Choroid plexus epithelial cell (primary cell): ENCODE measurements at regions not wholly inside any gene's neighbourhood (a gene's known extent, or its start where the extent isn't known, plus 50 kb on each side); places are given as distances from the start of the nearest gene placed in this dataset.
A peak's percentile ranks its signal among the peaks of the same experiment; 100 is the strongest.

Experiments used
- DNase-seq: peaks from one replicate; pipeline ENCODE4 v3.0.0-alpha.2; 2010; ENCODE audit warnings: low read depth
- H3K4me3 ChIP-seq: 2 replicates; pipeline ENCODE4 v1.5.1; 2011; ENCODE audit warnings: low read depth, mild to moderate bottlenecking, control low read depth, low read length, moderate library complexity
- CTCF ChIP-seq: conservative IDR thresholded peaks from 2 replicates; pipeline ENCODE4 v1.5.1; 2011; ENCODE audit warnings: low read depth, mild to moderate bottlenecking, control low read depth, inconsistent platforms, low read length, moderate library complexity

GRCh38 chr5:53253421-53253871 is 143.9 kb upstream of the MOCS2 start:
- no peak overlapping the region for H3K4me3 ChIP-seq
- no peak for TF ChIP-seq CTCF
- DNase-seq, result peak; percentile 76

DNA sequence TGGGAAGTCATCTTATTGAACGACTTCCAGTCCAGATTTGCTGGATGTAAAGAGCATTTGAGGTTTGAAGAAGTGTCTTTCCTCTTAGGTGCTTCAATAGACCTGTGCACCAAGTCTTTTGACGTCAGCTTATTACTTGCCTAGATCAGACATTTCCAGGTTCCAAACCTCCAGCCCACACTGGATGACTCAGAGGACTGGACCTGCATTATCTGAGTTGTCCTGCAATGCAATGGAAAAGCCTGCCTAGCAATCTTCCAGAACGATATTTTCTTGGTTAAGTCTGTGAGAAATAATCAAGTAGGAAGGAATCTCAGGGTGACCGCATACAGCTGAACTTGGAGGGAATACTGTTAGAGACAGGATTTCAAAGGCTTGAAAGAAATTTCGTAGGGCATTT is 147.2 kb upstream of the MOCS2 start:
- no peak for TF ChIP-seq CTCF
- DNase-seq, result peak; percentile 84
- no peak overlapping the region for H3K4me3 ChIP-seq

GRCh38 chr5:53257806-53258373 is 148.3 kb upstream of the MOCS2 start:
- H3K4me3 ChIP-seq, result no peak overlapping the region
- DNase-seq, result no peak
- no peak for TF ChIP-seq CTCF

DNA sequence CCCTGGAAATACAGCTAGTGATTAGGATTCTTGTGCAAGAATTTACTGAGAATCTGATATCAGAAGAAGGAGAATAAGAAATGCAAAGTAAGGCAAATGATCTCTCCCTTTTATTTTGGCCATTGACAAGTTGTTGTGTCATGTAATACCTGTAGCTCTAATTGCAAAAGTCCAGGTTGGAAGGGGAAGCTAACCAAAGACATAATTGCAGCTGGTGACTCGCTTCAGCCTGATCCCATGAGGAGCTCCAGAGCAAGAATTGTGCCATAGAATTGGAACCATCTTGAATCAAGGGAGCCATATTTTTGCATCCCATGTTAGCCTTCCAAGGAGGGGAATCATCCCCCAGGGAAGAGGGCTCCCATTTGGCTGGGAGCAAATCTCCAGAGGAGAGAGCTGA is 149.6 kb upstream of the MOCS2 start:
- DNase-seq, result no peak
- TF ChIP-seq CTCF, result no peak
- H3K4me3 ChIP-seq, result no peak overlapping the region

- no peak overlapping the region for H3K4me3 ChIP-seq
- no peak for TF ChIP-seq CTCF
- DNase-seq, result no peak
Observed at GRCh38 chr5:53260446-53260845, 150.9 kb upstream of the MOCS2 start.

DNA sequence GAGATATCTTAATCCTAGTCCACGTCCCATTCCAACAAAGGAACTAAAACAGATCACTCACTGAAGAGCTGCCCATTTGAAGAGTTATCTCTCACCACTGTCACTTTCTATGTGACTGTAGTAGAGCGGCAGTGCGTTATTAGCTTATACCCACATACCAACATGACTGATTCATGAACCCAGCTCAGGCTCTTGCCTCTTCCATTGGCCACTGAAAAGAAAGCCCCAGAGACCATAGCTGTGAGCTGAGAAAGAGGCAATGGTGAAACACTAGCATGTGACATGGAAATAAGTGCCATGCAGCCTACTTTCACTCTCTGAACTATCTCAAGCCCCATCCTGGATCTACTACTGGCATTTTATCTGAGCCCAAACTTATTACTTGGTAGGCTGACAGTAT is 151.7 kb upstream of the MOCS2 start:
- no peak for TF ChIP-seq CTCF
- peak; percentile 41 for DNase-seq

GRCh38 chr5:53262348-53262970 is 152.9 kb upstream of the MOCS2 start:
- H3K4me3 ChIP-seq, result no peak overlapping the region
- peak; percentile 83 for TF ChIP-seq CTCF
- peak; percentile 83 for DNase-seq

More for the DNA sequence above, 151.7 kb upstream of the MOCS2 start:
- H3K4me3 ChIP-seq, result no peak overlapping the region
